ENCODE measurements at regions not wholly inside any gene's neighbourhood (a gene's known extent, or its start where the extent isn't known, plus 50 kb on each side); places are given as distances from the start of the nearest gene placed in this dataset.

- TF ChIP-seq ZNF114 (CRISPR knock-in tag; IDR thresholded peaks at IDR 0.05), result no peak
- TF ChIP-seq, protein P1, sequence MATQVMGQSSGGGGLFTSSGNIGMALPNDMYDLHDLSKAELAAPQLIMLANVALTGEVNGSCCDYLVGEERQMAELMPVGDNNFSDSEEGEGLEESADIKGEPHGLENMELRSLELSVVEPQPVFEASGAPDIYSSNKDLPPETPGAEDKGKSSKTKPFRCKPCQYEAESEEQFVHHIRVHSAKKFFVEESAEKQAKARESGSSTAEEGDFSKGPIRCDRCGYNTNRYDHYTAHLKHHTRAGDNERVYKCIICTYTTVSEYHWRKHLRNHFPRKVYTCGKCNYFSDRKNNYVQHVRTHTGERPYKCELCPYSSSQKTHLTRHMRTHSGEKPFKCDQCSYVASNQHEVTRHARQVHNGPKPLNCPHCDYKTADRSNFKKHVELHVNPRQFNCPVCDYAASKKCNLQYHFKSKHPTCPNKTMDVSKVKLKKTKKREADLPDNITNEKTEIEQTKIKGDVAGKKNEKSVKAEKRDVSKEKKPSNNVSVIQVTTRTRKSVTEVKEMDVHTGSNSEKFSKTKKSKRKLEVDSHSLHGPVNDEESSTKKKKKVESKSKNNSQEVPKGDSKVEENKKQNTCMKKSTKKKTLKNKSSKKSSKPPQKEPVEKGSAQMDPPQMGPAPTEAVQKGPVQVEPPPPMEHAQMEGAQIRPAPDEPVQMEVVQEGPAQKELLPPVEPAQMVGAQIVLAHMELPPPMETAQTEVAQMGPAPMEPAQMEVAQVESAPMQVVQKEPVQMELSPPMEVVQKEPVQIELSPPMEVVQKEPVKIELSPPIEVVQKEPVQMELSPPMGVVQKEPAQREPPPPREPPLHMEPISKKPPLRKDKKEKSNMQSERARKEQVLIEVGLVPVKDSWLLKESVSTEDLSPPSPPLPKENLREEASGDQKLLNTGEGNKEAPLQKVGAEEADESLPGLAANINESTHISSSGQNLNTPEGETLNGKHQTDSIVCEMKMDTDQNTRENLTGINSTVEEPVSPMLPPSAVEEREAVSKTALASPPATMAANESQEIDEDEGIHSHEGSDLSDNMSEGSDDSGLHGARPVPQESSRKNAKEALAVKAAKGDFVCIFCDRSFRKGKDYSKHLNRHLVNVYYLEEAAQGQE (IDR thresholded peaks at IDR 0.05; ENCODE audit: unreplicated experiment), result no peak
Measured at GRCh38 chr20:36824142-36824940, 50.8 kb upstream of the DSN1 start.
